ENCODE measurements at regions not wholly inside any gene's neighbourhood (a gene's known extent, or its start where the extent isn't known, plus 50 kb on each side); places are given as distances from the start of the nearest gene placed in this dataset.

GRCh38 chr4:66658809-66659208, 886.5 kb downstream of the CENPC start:
- no peak for DNase-seq

- no peak for DNase-seq
Measured at GRCh38 chr4:66655505-66655904, 889.8 kb downstream of the CENPC start.

- DNase-seq = no peak
Measured at GRCh38 chr4:66653937-66654336, 891.4 kb downstream of the CENPC start.

GRCh38 chr4:66649236-66649635, 896.1 kb downstream of the CENPC start:
- no peak for DNase-seq

GRCh38 chr4:66647926-66648325, 897.4 kb downstream of the CENPC start:
- DNase-seq = no peak

GRCh38 chr4:66647476-66647875, 897.8 kb downstream of the CENPC start:
- no peak for DNase-seq

GRCh38 chr4:66640233-66640990, 904.9 kb downstream of the CENPC start:
- DNase-seq = no peak

- DNase-seq = no peak
Measured at GRCh38 chr4:66639361-66639760, 905.9 kb downstream of the CENPC start.

- no peak for DNase-seq
Measured at GRCh38 chr4:66636349-66636748, 909.0 kb downstream of the CENPC start.

- no peak for DNase-seq
Measured at GRCh38 chr4:66633477-66633876, 911.8 kb downstream of the CENPC start.

GRCh38 chr4:66629927-66630326, 915.4 kb downstream of the CENPC start:
- DNase-seq = no peak

GRCh38 chr4:66628146-66628545, 917.2 kb downstream of the CENPC start:
- no peak for DNase-seq

- no peak for DNase-seq
Measured at GRCh38 chr4:66625480-66625879, 919.8 kb downstream of the CENPC start.

- no peak for DNase-seq
Measured at GRCh38 chr4:66613591-66613990, 931.7 kb downstream of the CENPC start.

- DNase-seq = no peak
Measured at GRCh38 chr4:66609014-66609413, 936.3 kb downstream of the CENPC start.

- DNase-seq = no peak
Measured at GRCh38 chr4:66606908-66607307, 936.6 kb upstream of the EPHA5 start.

GRCh38 chr4:66606215-66606614, 935.9 kb upstream of the EPHA5 start:
- no peak for DNase-seq

GRCh38 chr4:66604192-66604591, 933.9 kb upstream of the EPHA5 start:
- DNase-seq = no peak

GRCh38 chr4:66602622-66603021, 932.3 kb upstream of the EPHA5 start:
- DNase-seq = no peak

- no peak for DNase-seq
Measured at GRCh38 chr4:66591968-66592367, 921.7 kb upstream of the EPHA5 start.

GRCh38 chr4:66590488-66591215, 920.4 kb upstream of the EPHA5 start:
- no peak for DNase-seq

GRCh38 chr4:66589183-66589582, 918.9 kb upstream of the EPHA5 start:
- no peak for DNase-seq

- DNase-seq = no peak
Measured at GRCh38 chr4:66585767-66586166, 915.5 kb upstream of the EPHA5 start.

- no peak for DNase-seq
Measured at GRCh38 chr4:66577922-66578321, 907.6 kb upstream of the EPHA5 start.

All from CD4-positive, alpha-beta T cell treated with Interleukin-1 beta for 1 hour (primary cell).